ENCODE measurements at regions not wholly inside any gene's neighbourhood (a gene's known extent, or its start where the extent isn't known, plus 50 kb on each side); places are given as distances from the start of the nearest gene placed in this dataset.

DNA sequence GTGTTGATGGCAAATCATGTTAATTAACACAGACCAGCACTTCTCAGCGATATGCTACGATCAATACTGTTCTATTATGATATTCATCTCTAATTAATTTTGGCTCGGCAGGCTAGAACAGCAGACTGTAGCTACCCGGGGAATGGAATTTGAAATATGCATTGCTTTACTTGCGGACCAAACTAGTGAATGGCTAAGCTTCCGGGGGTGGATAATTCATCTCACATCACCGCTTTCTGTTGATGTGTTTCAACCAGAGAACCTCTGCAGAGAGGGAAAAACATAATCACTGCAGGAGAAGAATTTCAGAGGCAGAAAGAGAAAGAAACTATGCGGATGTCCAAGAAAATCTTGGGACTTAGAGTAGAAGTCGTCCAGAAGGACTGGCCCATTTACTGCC, 490.9 kb downstream of the STK39 start:
- TF ChIP-seq, protein P1, sequence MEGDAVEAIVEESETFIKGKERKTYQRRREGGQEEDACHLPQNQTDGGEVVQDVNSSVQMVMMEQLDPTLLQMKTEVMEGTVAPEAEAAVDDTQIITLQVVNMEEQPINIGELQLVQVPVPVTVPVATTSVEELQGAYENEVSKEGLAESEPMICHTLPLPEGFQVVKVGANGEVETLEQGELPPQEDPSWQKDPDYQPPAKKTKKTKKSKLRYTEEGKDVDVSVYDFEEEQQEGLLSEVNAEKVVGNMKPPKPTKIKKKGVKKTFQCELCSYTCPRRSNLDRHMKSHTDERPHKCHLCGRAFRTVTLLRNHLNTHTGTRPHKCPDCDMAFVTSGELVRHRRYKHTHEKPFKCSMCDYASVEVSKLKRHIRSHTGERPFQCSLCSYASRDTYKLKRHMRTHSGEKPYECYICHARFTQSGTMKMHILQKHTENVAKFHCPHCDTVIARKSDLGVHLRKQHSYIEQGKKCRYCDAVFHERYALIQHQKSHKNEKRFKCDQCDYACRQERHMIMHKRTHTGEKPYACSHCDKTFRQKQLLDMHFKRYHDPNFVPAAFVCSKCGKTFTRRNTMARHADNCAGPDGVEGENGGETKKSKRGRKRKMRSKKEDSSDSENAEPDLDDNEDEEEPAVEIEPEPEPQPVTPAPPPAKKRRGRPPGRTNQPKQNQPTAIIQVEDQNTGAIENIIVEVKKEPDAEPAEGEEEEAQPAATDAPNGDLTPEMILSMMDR (IDR thresholded peaks at IDR 0.05), result no peak
- TF ChIP-seq EP300 (IDR thresholded peaks at IDR 0.05), result no peak
